ENCODE measurements at regions not wholly inside any gene's neighbourhood (a gene's known extent, or its start where the extent isn't known, plus 50 kb on each side); places are given as distances from the start of the nearest gene placed in this dataset.
"Not testable (repeated sequence)": the region's sequence is repeated elsewhere in the genome, so short reads cannot be mapped to it uniquely, and the experiment has no call there.

- DNase-seq: no peak
These were observed 123.7 kb upstream of the ATP2B2 start for GRCh38 chr3:10628891-10629670.

GRCh38 chr3:10629671-10630040, 124.3 kb upstream of the ATP2B2 start:
- DNase-seq: no peak

- DNase-seq: no peak
These were observed 125.8 kb upstream of the ATP2B2 start for GRCh38 chr3:10631224-10631623.

- no peak for DNase-seq
These were observed 126.7 kb upstream of the ATP2B2 start for GRCh38 chr3:10632125-10632524.

- no peak for DNase-seq
These were observed 127.4 kb upstream of the ATP2B2 start for GRCh38 chr3:10632741-10633140.

GRCh38 chr3:10635446-10636076, 130.2 kb upstream of the ATP2B2 start:
- no peak for DNase-seq

GRCh38 chr3:10637342-10637741, 132.0 kb upstream of the ATP2B2 start:
- DNase-seq: no peak

GRCh38 chr3:10638466-10638865, 133.1 kb upstream of the ATP2B2 start:
- no peak for DNase-seq

- no peak for DNase-seq
These were observed 136.4 kb upstream of the ATP2B2 start for GRCh38 chr3:10641760-10642159.

- no peak for DNase-seq
These were observed 138.8 kb upstream of the ATP2B2 start for GRCh38 chr3:10644189-10644588.

GRCh38 chr3:10645800-10646199, 140.4 kb upstream of the ATP2B2 start:
- no peak for DNase-seq

GRCh38 chr3:10646531-10647335, 141.3 kb upstream of the ATP2B2 start:
- DNase-seq: no peak

GRCh38 chr3:10647376-10647775, 142.0 kb upstream of the ATP2B2 start:
- DNase-seq: no peak

- DNase-seq: no peak
These were observed 142.8 kb upstream of the ATP2B2 start for GRCh38 chr3:10648181-10648580.

- not testable (repeated sequence) for DNase-seq
These were observed 144.1 kb upstream of the ATP2B2 start for GRCh38 chr3:10649463-10649862.

- no peak for DNase-seq
These were observed 146.1 kb upstream of the ATP2B2 start for GRCh38 chr3:10651506-10651905.

- DNase-seq: no peak
These were observed 147.9 kb upstream of the ATP2B2 start for GRCh38 chr3:10653241-10653640.

GRCh38 chr3:10653866-10654611, 148.7 kb upstream of the ATP2B2 start:
- DNase-seq: no peak

- no peak for DNase-seq
These were observed 149.7 kb upstream of the ATP2B2 start for GRCh38 chr3:10655105-10655504.

- not testable (repeated sequence) for DNase-seq
These were observed 152.0 kb upstream of the ATP2B2 start for GRCh38 chr3:10657339-10657738.

- DNase-seq: no peak
These were observed 150.4 kb upstream of the SLC6A11 start for GRCh38 chr3:10665592-10665991.

- DNase-seq: no peak
These were observed 149.4 kb upstream of the SLC6A11 start for GRCh38 chr3:10666621-10667020.

GRCh38 chr3:10667269-10667668, 148.8 kb upstream of the SLC6A11 start:
- no peak for DNase-seq

Data from NCI-H187 treated with DMSO at 0.1 percent for 48 hours (cell line).